Coronary artery (tissue), 2 donors: ENCODE measurements at regions not wholly inside any gene's neighbourhood (a gene's known extent, or its start where the extent isn't known, plus 50 kb on each side); places are given as distances from the start of the nearest gene placed in this dataset.
"Not testable (repeated sequence)": the region's sequence is repeated elsewhere in the genome, so short reads cannot be mapped to it uniquely, and the experiment has no call there.

Experiments
- DNase-seq: peaks from one replicate; pipeline ENCODE4 v3.0.0-alpha.2; 2017; ENCODE audit warnings: low spot score
- H3K27ac ChIP-seq, 2 donors: fragments of 200-600 bp; sonication (generic); one replicate each; pipeline ENCODE4 v1.5.1; 2016 to 2019
- H3K4me3 ChIP-seq: fragments of 200-600 bp; sonication (generic); 2 replicates; pipeline ENCODE4 v1.5.1; 2016; ENCODE audit warnings: mild to moderate bottlenecking, moderate library complexity
- TF ChIP-seq, protein P1 (sequence below): fragments of 200-600 bp; sonication (generic); IDR thresholded peaks from one replicate; pipeline ENCODE4 v1.5.1; 2019; ENCODE audit warnings: antibody characterized with exemption

- no peak for DNase-seq
- Histone ChIP-seq H3K4me3 (no peak overlapping the region), H3K27ac (no peak overlapping the region)
- TF ChIP-seq, protein P1, sequence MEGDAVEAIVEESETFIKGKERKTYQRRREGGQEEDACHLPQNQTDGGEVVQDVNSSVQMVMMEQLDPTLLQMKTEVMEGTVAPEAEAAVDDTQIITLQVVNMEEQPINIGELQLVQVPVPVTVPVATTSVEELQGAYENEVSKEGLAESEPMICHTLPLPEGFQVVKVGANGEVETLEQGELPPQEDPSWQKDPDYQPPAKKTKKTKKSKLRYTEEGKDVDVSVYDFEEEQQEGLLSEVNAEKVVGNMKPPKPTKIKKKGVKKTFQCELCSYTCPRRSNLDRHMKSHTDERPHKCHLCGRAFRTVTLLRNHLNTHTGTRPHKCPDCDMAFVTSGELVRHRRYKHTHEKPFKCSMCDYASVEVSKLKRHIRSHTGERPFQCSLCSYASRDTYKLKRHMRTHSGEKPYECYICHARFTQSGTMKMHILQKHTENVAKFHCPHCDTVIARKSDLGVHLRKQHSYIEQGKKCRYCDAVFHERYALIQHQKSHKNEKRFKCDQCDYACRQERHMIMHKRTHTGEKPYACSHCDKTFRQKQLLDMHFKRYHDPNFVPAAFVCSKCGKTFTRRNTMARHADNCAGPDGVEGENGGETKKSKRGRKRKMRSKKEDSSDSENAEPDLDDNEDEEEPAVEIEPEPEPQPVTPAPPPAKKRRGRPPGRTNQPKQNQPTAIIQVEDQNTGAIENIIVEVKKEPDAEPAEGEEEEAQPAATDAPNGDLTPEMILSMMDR: no peak
These were observed 362.0 kb upstream of the CDH10 start for GRCh38 chr5:25006734-25007133.

GRCh38 chr5:25006237-25006636, 361.5 kb upstream of the CDH10 start:
- no peak for DNase-seq
- H3K4me3 ChIP-seq: no peak overlapping the region
- H3K27ac ChIP-seq: no peak overlapping the region
- TF ChIP-seq, protein P1: no peak

GRCh38 chr5:25005431-25005830, 360.7 kb upstream of the CDH10 start:
- Histone ChIP-seq H3K4me3 (no peak overlapping the region), H3K27ac (no peak overlapping the region)
- TF ChIP-seq, protein P1: no peak
- no peak for DNase-seq

DNA sequence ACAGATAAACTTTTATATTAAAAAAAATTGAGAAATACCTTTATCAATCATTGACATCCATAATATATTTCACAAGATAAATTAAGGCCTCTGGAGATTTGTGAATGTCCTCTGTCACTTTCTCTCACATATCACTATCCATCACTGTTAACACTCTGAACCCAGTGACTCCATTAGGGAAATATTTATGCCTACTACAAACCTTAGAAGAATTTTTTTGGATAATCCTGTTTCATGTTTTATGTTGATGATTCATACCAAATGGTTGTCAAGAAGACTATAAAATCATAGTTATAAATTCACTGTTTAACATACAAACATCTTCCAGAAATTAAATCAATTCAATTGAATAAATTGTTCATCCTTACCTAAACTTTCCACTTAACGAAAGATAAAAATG, 357.6 kb upstream of the CDH10 start:
- no peak overlapping the region for H3K27ac ChIP-seq
- TF ChIP-seq, protein P1: no peak
- no peak overlapping the region for H3K4me3 ChIP-seq
- DNase-seq: no peak

- Histone ChIP-seq H3K4me3 (no peak overlapping the region), H3K27ac (no peak overlapping the region)
- DNase-seq: no peak
- TF ChIP-seq, protein P1: no peak
These were observed 355.0 kb upstream of the CDH10 start for GRCh38 chr5:24999732-25000131.

- Histone ChIP-seq H3K4me3 (no peak overlapping the region), H3K27ac (no peak overlapping the region)
- TF ChIP-seq, protein P1: no peak
- no peak for DNase-seq
These were observed 353.9 kb upstream of the CDH10 start for GRCh38 chr5:24998641-24999040.

DNA sequence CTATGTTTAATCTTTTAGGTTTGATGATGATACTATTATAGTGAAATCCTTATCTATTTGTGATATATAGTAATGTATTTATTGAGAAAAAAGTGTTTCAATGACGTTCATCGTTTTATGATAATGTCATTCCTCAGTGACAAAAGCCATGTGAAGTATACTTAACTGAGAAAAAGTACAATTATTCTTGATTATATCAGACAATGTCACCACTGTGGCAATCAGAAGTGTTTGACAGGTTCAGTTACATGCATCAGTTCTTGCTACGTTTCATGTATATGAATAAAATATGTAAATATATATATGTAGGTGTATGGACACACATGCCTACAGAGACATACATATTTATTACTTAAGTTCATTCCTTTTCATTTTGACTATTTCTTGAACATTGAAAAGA, 341.5 kb upstream of the CDH10 start:
- TF ChIP-seq, protein P1: no peak
- DNase-seq: no peak
- Histone ChIP-seq H3K27ac (no peak overlapping the region), H3K4me3 (no peak overlapping the region)

DNA sequence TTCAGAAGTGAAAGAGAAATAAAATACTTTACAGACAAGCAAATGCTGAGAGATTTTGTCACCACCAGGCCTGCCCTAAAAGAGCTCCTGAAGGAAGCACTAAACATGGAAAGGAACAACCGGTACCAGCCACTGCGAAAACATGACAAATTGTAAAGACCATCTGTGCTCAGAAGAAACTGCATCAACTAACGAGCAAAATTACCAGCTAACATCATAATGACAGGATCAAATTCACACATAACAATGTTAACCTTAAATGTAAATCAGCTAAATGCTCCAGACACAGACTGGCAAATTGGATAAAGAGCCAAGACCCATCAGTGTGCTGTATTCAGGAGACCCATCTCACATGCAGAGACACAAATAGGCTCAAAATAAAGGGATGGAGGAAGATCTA, 333.8 kb upstream of the CDH10 start:
- not testable (repeated sequence) for H3K27ac ChIP-seq, DNase-seq, H3K4me3 ChIP-seq
